Ishikawa (cell line): ENCODE measurements at regions not wholly inside any gene's neighbourhood (a gene's known extent, or its start where the extent isn't known, plus 50 kb on each side); places are given as distances from the start of the nearest gene placed in this dataset.

Experiments
- MAX ChIP-seq: IDR thresholded peaks from 2 replicates; pipeline ENCODE4 v1.6.1; 2012
- REST ChIP-seq: IDR thresholded peaks from 2 replicates; pipeline ENCODE4 v1.6.1; 2012; ENCODE audit warnings: low read depth, mild to moderate bottlenecking
- TAF1 ChIP-seq: IDR thresholded peaks from 2 replicates; pipeline ENCODE4 v1.6.1; 2012; ENCODE audit warnings: low read depth, mild to moderate bottlenecking
- TEAD4 ChIP-seq: IDR thresholded peaks from 2 replicates; pipeline ENCODE4 v1.6.1; 2012

- TF ChIP-seq TAF1 (no peak), MAX (no peak), REST (no peak), TEAD4 (no peak)
These were observed 427.6 kb downstream of the TBL1XR1 start for GRCh38 chr3:176769547-176770190.
